A673 (cell line): ENCODE measurements at regions not wholly inside any gene's neighbourhood (a gene's known extent, or its start where the extent isn't known, plus 50 kb on each side); places are given as distances from the start of the nearest gene placed in this dataset.

ENCODE experiments used
- BruUV-seq: library from RNA; stranded (reverse); fragments of 400-500 nt; replicated peaks from 2 replicates; lab custom pipeline; 2021; lab: Mats Ljungman, UMichigan
- CTCF ChIA-PET: fragments of 300-600 bp; sonication (Branson Sonifier 250); formaldehyde crosslinking; loops from one replicate; lab custom pipeline; 2022; ENCODE audit warnings: antibody characterized with exemption; lab: Charles Lee
- POLR2A ChIA-PET: fragments of 300-600 bp; sonication (Branson Sonifier 250); formaldehyde crosslinking; loops from one replicate; lab custom pipeline; 2022; ENCODE audit warnings: antibody characterized with exemption; ENCODE audit not compliant: low non-redundant PET; lab: Charles Lee
- DNase-seq: peaks from one replicate; pipeline ENCODE4 v3.0.0-alpha.2; 2015; ENCODE audit warnings: low spot score
- H3K27ac ChIP-seq: fragments of 200-600 bp; sonication (generic); 2 replicates; pipeline ENCODE4 v1.5.1; 2016; ENCODE audit warnings: mixed run types, low read depth, mild to moderate bottlenecking, mixed read lengths, antibody characterized with exemption, low read length; ENCODE audit not compliant: poor library complexity, severe bottlenecking
- H3K27me3 ChIP-seq: fragments of 200-600 bp; sonication (generic); replicated peaks from 2 replicates; pipeline ENCODE4 v1.6.1; 2017; ENCODE audit warnings: mixed run types, low read depth, mild to moderate bottlenecking, mixed read lengths, antibody characterized with exemption, low read length; ENCODE audit not compliant: insufficient read depth, poor library complexity
- H3K36me3 ChIP-seq: fragments of 200-600 bp; sonication (generic); 2 replicates; pipeline ENCODE4 v1.6.1; 2016; ENCODE audit warnings: mixed run types, mild to moderate bottlenecking, mixed read lengths, antibody characterized with exemption, low read length; ENCODE audit not compliant: insufficient read depth, poor library complexity, severe bottlenecking
- H3K4me1 ChIP-seq: fragments of 200-600 bp; sonication (generic); 2 replicates; pipeline ENCODE4 v1.6.1; 2017; ENCODE audit warnings: mixed run types, mild to moderate bottlenecking, mixed read lengths, antibody characterized with exemption, low read length; ENCODE audit not compliant: insufficient read depth, poor library complexity, severe bottlenecking
- H3K4me3 ChIP-seq: fragments of 200-600 bp; sonication (generic); 2 replicates; pipeline ENCODE4 v1.5.1; 2016; ENCODE audit warnings: low read depth, mixed run types, mild to moderate bottlenecking, mixed read lengths, low read length; ENCODE audit not compliant: poor library complexity, severe bottlenecking
- H3K9me3 ChIP-seq: fragments of 200-600 bp; sonication (generic); 2 replicates; pipeline ENCODE4 v1.6.1; 2016; ENCODE audit warnings: mixed run types, low read depth, mild to moderate bottlenecking, mixed read lengths, antibody characterized with exemption, low read length; ENCODE audit not compliant: poor library complexity, severe bottlenecking
- CTCF ChIP-seq: fragments of 300-800, 200-600 bp; sonication (generic); conservative IDR thresholded peaks from 2 replicates; pipeline ENCODE4 v1.5.1; 2017; ENCODE audit warnings: low read depth, mild to moderate bottlenecking, antibody characterized with exemption, low read length, moderate library complexity, mixed read lengths
- EZH2 ChIP-seq: fragments of 200-600 bp; sonication (generic); IDR thresholded peaks from 2 replicates; pipeline ENCODE4 v1.6.1; 2017; ENCODE audit warnings: borderline replicate concordance, low read depth, mild to moderate bottlenecking, mixed read lengths, antibody characterized with exemption, low read length; ENCODE audit not compliant: poor library complexity, severe bottlenecking
- intact Hi-C: fragments of 100-400 bp; cut with micrococcal nuclease; formaldehyde crosslinking; loops from one replicate; pipeline ENCODE4 v1.10.0; 2022; ENCODE audit not compliant: unreplicated experiment

DNA sequence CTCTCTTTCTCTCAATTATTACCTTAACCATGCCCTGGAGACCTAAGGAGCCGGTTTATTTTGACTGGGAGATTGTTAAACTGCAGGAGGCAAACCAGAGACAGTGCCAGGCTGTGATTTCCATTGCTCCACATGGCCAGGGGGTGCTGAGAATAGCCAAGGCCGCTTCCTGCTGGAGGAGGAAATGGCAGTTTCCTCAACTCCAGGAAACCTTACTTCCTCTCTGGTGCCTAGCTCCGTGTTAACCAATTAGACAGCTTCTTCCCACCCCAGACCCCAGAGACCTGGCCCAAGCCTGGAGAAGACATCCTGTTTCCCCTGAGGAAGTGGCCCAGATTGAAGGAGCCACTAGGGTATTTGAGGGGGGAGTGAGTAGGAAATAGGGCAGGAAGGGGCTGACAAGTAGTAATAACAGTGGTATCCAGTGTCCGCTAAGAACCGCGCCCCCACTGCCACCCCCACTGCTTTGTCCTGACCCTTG lies 161.2 kb downstream of the PLPP3 start:
- DNase-seq, result no peak
- no TSS peak for BruUV-seq
- H3K4me3 ChIP-seq, result no peak overlapping the region
- H3K4me1 ChIP-seq, result no peaks in the 10 kb centered on the region
- no peaks in the 10 kb centered on the region for H3K36me3 ChIP-seq
- no peaks in the 10 kb centered on the region for H3K27me3 ChIP-seq
- no peak overlapping the region for H3K27ac ChIP-seq
- intact Hi-C loops, result no loop called here
- H3K9me3 ChIP-seq, result no peaks in the 10 kb centered on the region
- no peak for TF ChIP-seq EZH2
- TF ChIP-seq CTCF, result no peak
- ChIA-PET CTCF (no interaction called here), POLR2A (no interaction called here)

DNA sequence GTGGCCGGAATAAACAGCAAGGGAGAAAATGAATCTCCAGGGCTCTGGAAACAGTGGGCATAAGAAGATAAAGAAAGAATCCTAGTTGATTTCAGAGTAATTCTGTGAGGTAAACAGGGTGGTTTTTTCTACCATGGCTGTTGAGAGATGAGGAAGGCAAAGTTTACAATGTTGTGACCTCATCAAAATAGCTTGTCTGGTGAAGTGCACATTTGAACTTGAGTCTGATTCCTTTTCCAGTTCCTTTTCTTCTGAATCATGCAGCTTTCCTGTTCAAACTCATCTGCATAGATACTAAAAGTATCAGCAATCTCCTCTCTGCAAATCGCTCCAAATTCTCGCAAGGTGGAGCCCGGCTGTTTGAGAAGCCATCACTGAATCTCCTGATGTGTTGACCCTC lies 161.7 kb downstream of the PLPP3 start:
- TF ChIP-seq EZH2, result no peak
- TF ChIP-seq CTCF, result no peak
- no peak overlapping the region for H3K27ac ChIP-seq
- H3K4me3 ChIP-seq, result no peak overlapping the region
- intact Hi-C loops, result no loop called here
- no peaks in the 10 kb centered on the region for H3K36me3 ChIP-seq
- ChIA-PET POLR2A (no interaction called here), CTCF (no interaction called here)
- H3K27me3 ChIP-seq, result no peaks in the 10 kb centered on the region
- no peaks in the 10 kb centered on the region for H3K9me3 ChIP-seq
- H3K4me1 ChIP-seq, result no peaks in the 10 kb centered on the region
- DNase-seq, result no peak
- no TSS peak for BruUV-seq

DNA sequence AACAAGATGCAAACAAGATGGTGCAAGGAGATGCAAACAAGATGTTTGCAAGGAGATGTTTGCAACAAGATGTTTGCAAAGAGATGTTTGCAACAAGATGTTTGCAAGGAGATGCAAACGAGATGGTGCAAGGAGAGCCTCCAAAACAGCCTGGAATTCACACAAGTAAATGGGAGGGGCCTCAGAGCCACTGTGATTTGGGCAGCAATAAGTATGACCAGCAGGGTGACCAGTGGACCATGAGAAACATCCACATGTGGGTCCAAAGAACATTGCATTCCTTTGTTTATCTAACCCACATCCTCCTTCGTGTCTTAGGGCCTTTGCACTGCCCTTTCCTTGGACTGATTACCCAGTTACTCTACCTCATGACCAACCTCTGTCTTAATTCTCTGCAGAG lies 162.9 kb downstream of the PLPP3 start:
- H3K4me1 ChIP-seq, result no peaks in the 10 kb centered on the region
- no peak overlapping the region for H3K4me3 ChIP-seq
- no peaks in the 10 kb centered on the region for H3K36me3 ChIP-seq
- DNase-seq, result no peak
- POLR2A ChIA-PET, result no interaction called here
- H3K9me3 ChIP-seq, result no peaks in the 10 kb centered on the region
- BruUV-seq, result no TSS peak
- no peak overlapping the region for H3K27ac ChIP-seq
- intact Hi-C loops, result no loop called here
- peaks cover 5% of the 10 kb centered on the region for H3K27me3 ChIP-seq
- TF ChIP-seq CTCF (no peak), EZH2 (no peak)
- CTCF ChIA-PET, result no interaction called here
